NCI-H1436 treated with DMSO at 0.1 percent for 48 hours (cell line): ENCODE measurements at regions not wholly inside any gene's neighbourhood (a gene's known extent, or its start where the extent isn't known, plus 50 kb on each side); places are given as distances from the start of the nearest gene placed in this dataset.
"Not testable (repeated sequence)": the region's sequence is repeated elsewhere in the genome, so short reads cannot be mapped to it uniquely, and the experiment has no call there.

Experiments used
- DNase-seq: peaks from one replicate; lab custom pipeline; 2025; lab: John Stamatoyannopoulos, UW

GRCh38 chr5:104111632-104112031, 549.0 kb upstream of the NUDT12 start:
- no peak for DNase-seq

GRCh38 chr5:104096451-104096850, 533.9 kb upstream of the NUDT12 start:
- no peak for DNase-seq

- DNase-seq = no peak
Observed at GRCh38 chr5:104095527-104095926, 532.9 kb upstream of the NUDT12 start.

GRCh38 chr5:104088876-104089778, 526.5 kb upstream of the NUDT12 start:
- no peak for DNase-seq

- peak; percentile 93 for DNase-seq
Observed at GRCh38 chr5:104084896-104085295, 522.3 kb upstream of the NUDT12 start.

- no peak for DNase-seq
Observed at GRCh38 chr5:104082754-104083153, 520.2 kb upstream of the NUDT12 start.

GRCh38 chr5:104081232-104081631, 518.6 kb upstream of the NUDT12 start:
- no peak for DNase-seq

GRCh38 chr5:104080646-104081175, 518.1 kb upstream of the NUDT12 start:
- DNase-seq = no peak

- DNase-seq = not testable (repeated sequence)
Observed at GRCh38 chr5:104079861-104080645, 517.5 kb upstream of the NUDT12 start.

GRCh38 chr5:104071887-104072286, 509.3 kb upstream of the NUDT12 start:
- no peak for DNase-seq

GRCh38 chr5:104062621-104063377, 500.2 kb upstream of the NUDT12 start:
- no peak for DNase-seq

- DNase-seq = no peak
Observed at GRCh38 chr5:104061707-104062106, 499.1 kb upstream of the NUDT12 start.

- DNase-seq = no peak
Observed at GRCh38 chr5:104053353-104053649, 490.7 kb upstream of the NUDT12 start.

GRCh38 chr5:104052558-104053352, 490.2 kb upstream of the NUDT12 start:
- DNase-seq = no peak

- DNase-seq = no peak
Observed at GRCh38 chr5:104050436-104050835, 487.8 kb upstream of the NUDT12 start.

GRCh38 chr5:104049752-104050151, 487.2 kb upstream of the NUDT12 start:
- no peak for DNase-seq

- no peak for DNase-seq
Observed at GRCh38 chr5:104048231-104048630, 485.6 kb upstream of the NUDT12 start.

GRCh38 chr5:104045987-104046386, 483.4 kb upstream of the NUDT12 start:
- DNase-seq = no peak

GRCh38 chr5:104039871-104040270, 477.3 kb upstream of the NUDT12 start:
- not testable (repeated sequence) for DNase-seq

GRCh38 chr5:104037136-104037535, 474.5 kb upstream of the NUDT12 start:
- DNase-seq = not testable (repeated sequence)

GRCh38 chr5:104033186-104033585, 470.6 kb upstream of the NUDT12 start:
- DNase-seq = not testable (repeated sequence)
